GM20000 (cell line): ENCODE measurements at regions not wholly inside any gene's neighbourhood (a gene's known extent, or its start where the extent isn't known, plus 50 kb on each side); places are given as distances from the start of the nearest gene placed in this dataset.

Experiments
- DNase-seq: peaks from one replicate; pipeline ENCODE4 v3.0.0; 2012; ENCODE audit warnings: low spot score
- TF ChIP-seq, protein P1 (sequence below): IDR thresholded peaks from 2 replicates; pipeline ENCODE4 v1.5.1; 2012; ENCODE audit warnings: mild to moderate bottlenecking, control low read depth; ENCODE audit errors: extremely low read depth, missing control alignments

DNA sequence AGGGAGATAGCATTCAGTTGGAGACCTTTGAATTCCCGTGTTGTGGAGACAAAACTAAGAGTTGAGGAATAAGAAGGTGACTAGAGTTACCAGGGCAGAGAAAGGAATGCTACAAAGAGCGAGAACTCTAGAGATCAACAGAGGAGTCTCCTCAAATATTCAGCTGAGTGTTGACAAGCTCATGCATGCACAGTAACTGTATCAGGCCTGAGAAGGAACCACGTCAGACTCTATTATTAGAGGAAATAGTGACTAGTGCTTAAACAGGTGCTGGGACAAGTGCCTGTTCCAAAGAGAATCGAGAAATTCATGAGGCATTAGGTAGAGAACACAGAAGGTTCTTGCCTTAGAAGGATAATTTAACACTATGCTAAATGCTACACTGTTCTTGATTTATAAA, 333.8 kb upstream of the CHORDC1 start:
- DNase-seq = no peak
- TF ChIP-seq, protein P1, sequence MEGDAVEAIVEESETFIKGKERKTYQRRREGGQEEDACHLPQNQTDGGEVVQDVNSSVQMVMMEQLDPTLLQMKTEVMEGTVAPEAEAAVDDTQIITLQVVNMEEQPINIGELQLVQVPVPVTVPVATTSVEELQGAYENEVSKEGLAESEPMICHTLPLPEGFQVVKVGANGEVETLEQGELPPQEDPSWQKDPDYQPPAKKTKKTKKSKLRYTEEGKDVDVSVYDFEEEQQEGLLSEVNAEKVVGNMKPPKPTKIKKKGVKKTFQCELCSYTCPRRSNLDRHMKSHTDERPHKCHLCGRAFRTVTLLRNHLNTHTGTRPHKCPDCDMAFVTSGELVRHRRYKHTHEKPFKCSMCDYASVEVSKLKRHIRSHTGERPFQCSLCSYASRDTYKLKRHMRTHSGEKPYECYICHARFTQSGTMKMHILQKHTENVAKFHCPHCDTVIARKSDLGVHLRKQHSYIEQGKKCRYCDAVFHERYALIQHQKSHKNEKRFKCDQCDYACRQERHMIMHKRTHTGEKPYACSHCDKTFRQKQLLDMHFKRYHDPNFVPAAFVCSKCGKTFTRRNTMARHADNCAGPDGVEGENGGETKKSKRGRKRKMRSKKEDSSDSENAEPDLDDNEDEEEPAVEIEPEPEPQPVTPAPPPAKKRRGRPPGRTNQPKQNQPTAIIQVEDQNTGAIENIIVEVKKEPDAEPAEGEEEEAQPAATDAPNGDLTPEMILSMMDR = no peak

DNA sequence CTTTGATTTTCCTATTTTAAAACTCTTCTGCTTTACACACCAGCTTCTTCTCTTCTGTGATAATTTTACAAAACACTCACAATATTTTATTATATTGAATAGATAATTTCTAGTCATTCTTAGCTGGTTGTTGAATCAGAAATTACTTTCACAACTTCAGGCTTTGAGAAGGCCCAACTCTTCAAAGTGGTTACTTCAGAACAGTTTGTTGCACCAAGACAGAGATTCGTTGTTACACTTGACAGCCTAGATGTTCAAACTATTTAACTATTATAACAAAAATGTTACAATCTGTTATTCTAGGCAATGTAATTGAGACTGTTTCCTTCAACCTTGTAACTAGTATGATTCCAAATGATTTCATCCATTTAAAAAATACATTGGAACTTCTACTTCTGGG, 333.2 kb upstream of the CHORDC1 start:
- DNase-seq = no peak
- TF ChIP-seq, protein P1 = no peak

DNA sequence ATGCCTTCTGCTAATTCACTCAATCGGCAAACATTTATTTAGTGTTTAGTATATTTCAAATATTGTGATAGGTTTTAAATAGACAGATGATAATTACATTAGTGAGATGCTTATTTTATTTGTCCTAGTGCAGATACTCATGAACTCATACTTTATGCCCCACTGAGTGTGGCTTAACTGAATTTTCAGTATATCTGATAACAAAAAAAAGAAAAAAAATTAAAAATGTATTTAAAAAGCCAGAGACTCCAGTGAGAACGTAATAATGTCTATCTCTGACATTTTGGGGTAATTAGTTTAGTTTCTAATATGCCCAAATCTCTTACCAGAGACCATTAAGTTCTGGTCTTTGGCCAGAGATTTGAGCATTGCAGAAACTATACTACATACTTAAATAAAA, 332.6 kb upstream of the CHORDC1 start:
- no peak for DNase-seq
- TF ChIP-seq, protein P1 = no peak

DNA sequence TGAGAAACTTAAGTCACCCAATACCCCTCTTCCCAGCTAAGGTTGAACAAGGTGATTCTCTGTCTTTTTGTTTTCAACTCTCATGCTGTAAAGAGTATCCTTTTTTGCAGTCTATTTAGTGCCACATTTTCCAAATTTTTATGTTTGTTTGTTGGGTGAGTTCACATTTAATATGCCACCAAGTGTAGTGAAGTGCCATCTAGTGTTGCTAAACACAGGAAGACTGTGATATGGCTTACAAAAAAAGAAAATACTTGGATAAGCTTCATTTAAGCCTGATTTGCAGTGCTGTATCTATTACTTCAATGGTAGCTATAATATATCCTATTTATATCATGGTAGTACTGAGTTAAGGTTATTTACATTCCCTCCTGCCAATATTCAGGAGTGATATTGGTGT, 319.2 kb upstream of the CHORDC1 start:
- TF ChIP-seq, protein P1 = no peak
- no peak for DNase-seq

DNA sequence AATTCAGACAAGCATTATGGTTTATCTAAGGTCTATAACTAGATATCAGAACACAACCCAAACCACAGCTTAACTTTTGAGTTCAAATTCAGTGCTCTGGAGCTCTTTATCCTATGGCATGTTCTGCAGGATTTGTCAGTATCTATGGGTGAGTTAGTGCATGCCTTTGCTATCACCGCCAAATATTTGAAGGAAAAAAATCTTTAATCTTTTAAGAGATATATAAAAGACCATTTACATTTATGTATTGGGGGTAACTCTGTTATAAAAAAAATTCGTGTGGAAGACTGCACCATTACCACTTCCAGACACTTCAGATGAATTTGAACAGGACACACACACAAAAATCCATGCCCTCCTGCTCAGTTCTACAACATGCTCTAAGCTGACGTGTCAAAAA, 313.5 kb upstream of the CHORDC1 start:
- TF ChIP-seq, protein P1 = no peak
- no peak for DNase-seq

DNA sequence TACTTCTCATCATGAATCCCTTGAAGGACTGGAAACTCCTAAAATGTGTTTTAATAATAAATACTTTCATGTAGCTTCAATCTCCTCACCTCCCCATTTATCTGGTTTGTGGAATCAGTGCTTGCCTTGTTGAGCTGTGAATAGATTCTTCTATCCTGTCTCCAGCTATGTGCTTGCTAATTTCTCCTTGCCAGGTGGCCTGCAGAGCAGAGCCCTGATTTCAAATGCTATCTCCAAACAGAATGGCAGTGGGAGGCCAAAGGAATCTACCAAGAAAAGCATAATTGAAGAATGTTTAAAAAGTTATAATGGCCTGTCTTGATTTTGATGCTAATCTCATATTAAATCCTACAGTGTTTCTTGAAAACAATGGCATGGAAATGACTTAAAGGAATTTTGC, 309.3 kb upstream of the CHORDC1 start:
- TF ChIP-seq, protein P1 = no peak
- no peak for DNase-seq

DNA sequence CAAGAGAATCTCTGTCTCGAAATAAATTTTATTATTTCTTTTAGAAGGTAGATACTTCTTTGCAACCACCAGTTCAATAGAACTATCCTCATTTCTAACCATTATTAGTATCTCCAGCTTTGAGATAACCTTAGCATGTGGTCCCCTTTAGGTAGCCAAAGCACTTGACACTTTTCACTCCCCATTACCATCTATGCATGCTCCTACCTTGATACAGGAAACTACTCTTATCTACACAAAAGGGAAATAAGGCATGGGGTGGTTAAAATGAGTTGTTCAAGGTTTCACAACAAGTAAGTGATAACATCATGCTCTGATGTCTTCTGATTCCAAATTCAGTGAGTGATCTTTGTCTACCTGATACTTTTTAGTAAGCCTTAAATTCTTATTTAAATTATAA, 308.2 kb upstream of the CHORDC1 start:
- no peak for DNase-seq
- TF ChIP-seq, protein P1 = no peak
